HFFc6 (cell line): ENCODE measurements at regions not wholly inside any gene's neighbourhood (a gene's known extent, or its start where the extent isn't known, plus 50 kb on each side); places are given as distances from the start of the nearest gene placed in this dataset.

Experiments
- DNase-seq: peaks from one replicate; pipeline ENCODE4 v3.0.0-alpha.2; 2018
- H3K27ac Mint-ChIP-seq: 2 replicates; pipeline ENCODE4 v1.8.0; 2020; ENCODE audit warnings: mild to moderate bottlenecking, mixed read lengths
- H3K27me3 Mint-ChIP-seq: 2 replicates; pipeline ENCODE4 v1.8.0; 2021; ENCODE audit warnings: mild to moderate bottlenecking, moderate library complexity, mixed read lengths; ENCODE audit not compliant: insufficient read depth
- H3K36me3 Mint-ChIP-seq: 2 replicates; pipeline ENCODE4 v1.8.0; 2021; ENCODE audit warnings: low read depth, mixed read lengths
- H3K4me1 Mint-ChIP-seq: 2 replicates; pipeline ENCODE4 v1.8.0; 2020; ENCODE audit warnings: low read depth, mixed read lengths
- H3K4me3 Mint-ChIP-seq: 2 replicates; pipeline ENCODE4 v1.8.0; 2020; ENCODE audit warnings: mild to moderate bottlenecking, moderate library complexity, mixed read lengths
- H3K9me3 Mint-ChIP-seq: 2 replicates; pipeline ENCODE4 v1.8.0; 2020; ENCODE audit warnings: mild to moderate bottlenecking, mixed read lengths
- CTCF ChIP-seq: fragments of 200-600 bp; sonication (generic); IDR thresholded peaks from 2 replicates; pipeline ENCODE4 v1.5.0; 2021; ENCODE audit warnings: antibody characterized with exemption, mild to moderate bottlenecking

- TF ChIP-seq CTCF, result no peak
- Mint-ChIP-seq H3K9me3 (peaks cover 47% of the 10 kb centered on the region), H3K4me3 (no peak overlapping the region), H3K27me3 (no peaks in the 10 kb centered on the region), H3K27ac (no peak overlapping the region), H3K36me3 (peaks cover 3% of the 10 kb centered on the region; the same call in 1 of the 2 replicates), H3K4me1 (no peaks in the 10 kb centered on the region)
- DNase-seq, result no peak
Observed at GRCh38 chr18:38460657-38461056, 895.1 kb upstream of the CELF4 start.

- no peak overlapping the region for H3K4me3 Mint-ChIP-seq
- peaks cover 3% of the 10 kb centered on the region; the same call in 1 of the 2 replicates for H3K36me3 Mint-ChIP-seq
- H3K9me3 Mint-ChIP-seq, result peaks cover 51% of the 10 kb centered on the region
- TF ChIP-seq CTCF, result no peak
- no peaks in the 10 kb centered on the region for H3K27me3 Mint-ChIP-seq
- no peaks in the 10 kb centered on the region for H3K4me1 Mint-ChIP-seq
- no peak for DNase-seq
- H3K27ac Mint-ChIP-seq, result no peak overlapping the region
Observed at GRCh38 chr18:38459131-38459994, 893.8 kb upstream of the CELF4 start.

- no peak for TF ChIP-seq CTCF
- H3K27me3 Mint-ChIP-seq, result no peaks in the 10 kb centered on the region
- DNase-seq, result no peak
- H3K9me3 Mint-ChIP-seq, result peaks cover 51% of the 10 kb centered on the region
- no peak overlapping the region for H3K4me3 Mint-ChIP-seq
- H3K4me1 Mint-ChIP-seq, result no peaks in the 10 kb centered on the region
- H3K27ac Mint-ChIP-seq, result no peak overlapping the region
- peaks cover 3% of the 10 kb centered on the region; the same call in 1 of the 2 replicates for H3K36me3 Mint-ChIP-seq
Observed at GRCh38 chr18:38458698-38459097, 893.1 kb upstream of the CELF4 start.

GRCh38 chr18:38456253-38456652 lies 890.7 kb upstream of the CELF4 start:
- peaks cover 51% of the 10 kb centered on the region for H3K9me3 Mint-ChIP-seq
- no peaks in the 10 kb centered on the region for H3K27me3 Mint-ChIP-seq
- H3K36me3 Mint-ChIP-seq, result peaks cover 3% of the 10 kb centered on the region; the same call in 1 of the 2 replicates
- no peaks in the 10 kb centered on the region for H3K4me1 Mint-ChIP-seq
- H3K4me3 Mint-ChIP-seq, result no peak overlapping the region
- no peak for TF ChIP-seq CTCF
- no peak for DNase-seq
- H3K27ac Mint-ChIP-seq, result no peak overlapping the region

- H3K36me3 Mint-ChIP-seq, result peaks cover 3% of the 10 kb centered on the region; the same call in 1 of the 2 replicates
- no peak overlapping the region for H3K4me3 Mint-ChIP-seq
- peaks cover 49% of the 10 kb centered on the region for H3K9me3 Mint-ChIP-seq
- H3K4me1 Mint-ChIP-seq, result no peaks in the 10 kb centered on the region
- no peak overlapping the region for H3K27ac Mint-ChIP-seq
- no peak for DNase-seq
- H3K27me3 Mint-ChIP-seq, result no peaks in the 10 kb centered on the region
- no peak for TF ChIP-seq CTCF
Observed at GRCh38 chr18:38454764-38455469, 889.3 kb upstream of the CELF4 start.
